ENCODE measurements at regions not wholly inside any gene's neighbourhood (a gene's known extent, or its start where the extent isn't known, plus 50 kb on each side); places are given as distances from the start of the nearest gene placed in this dataset.

DNA sequence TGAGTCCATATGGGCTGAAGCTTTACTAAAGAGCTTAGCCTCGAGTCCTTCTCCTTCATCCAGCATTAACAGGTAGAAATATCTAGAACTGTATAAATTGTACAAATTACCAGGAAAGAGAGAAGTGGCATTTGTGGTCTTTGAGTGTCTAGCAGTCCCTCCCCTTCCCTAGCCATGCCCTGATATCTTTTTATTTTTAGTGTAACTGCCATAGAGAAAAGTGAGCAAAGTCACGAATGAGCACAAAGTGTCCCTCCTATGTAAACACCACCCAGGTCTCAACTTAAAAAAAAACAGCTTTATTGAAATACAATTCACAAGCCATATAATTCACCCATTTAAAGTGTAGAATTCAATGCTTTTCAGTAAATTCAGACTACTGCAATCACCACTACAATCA is 339.0 kb upstream of the ZMIZ1 start:
- H3K27me3 ChIP-seq (ENCODE audit: insufficient read depth in 3 of 3, low read length in 2 of 3), result no peaks in the 10 kb centered on the region
- WGBS, 3 donors, result 63 to 77% (median 77%) methylated on average over 2 of the region's 2 CpGs
- no peak overlapping the region for H3K4me3 ChIP-seq
- intact Hi-C loops (cut with DNase I), result no loop called here
- TF ChIP-seq, protein P1, sequence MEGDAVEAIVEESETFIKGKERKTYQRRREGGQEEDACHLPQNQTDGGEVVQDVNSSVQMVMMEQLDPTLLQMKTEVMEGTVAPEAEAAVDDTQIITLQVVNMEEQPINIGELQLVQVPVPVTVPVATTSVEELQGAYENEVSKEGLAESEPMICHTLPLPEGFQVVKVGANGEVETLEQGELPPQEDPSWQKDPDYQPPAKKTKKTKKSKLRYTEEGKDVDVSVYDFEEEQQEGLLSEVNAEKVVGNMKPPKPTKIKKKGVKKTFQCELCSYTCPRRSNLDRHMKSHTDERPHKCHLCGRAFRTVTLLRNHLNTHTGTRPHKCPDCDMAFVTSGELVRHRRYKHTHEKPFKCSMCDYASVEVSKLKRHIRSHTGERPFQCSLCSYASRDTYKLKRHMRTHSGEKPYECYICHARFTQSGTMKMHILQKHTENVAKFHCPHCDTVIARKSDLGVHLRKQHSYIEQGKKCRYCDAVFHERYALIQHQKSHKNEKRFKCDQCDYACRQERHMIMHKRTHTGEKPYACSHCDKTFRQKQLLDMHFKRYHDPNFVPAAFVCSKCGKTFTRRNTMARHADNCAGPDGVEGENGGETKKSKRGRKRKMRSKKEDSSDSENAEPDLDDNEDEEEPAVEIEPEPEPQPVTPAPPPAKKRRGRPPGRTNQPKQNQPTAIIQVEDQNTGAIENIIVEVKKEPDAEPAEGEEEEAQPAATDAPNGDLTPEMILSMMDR (IDR thresholded peaks at IDR 0.05), result no peak
- ATAC-seq (no peak), DNase-seq (no peak)
- no peaks in the 10 kb centered on the region for H3K36me3 ChIP-seq (ENCODE audit: insufficient read depth in 1 of 2, low read depth in 1 of 2)
- no peak overlapping the region for H3K27ac ChIP-seq
- peaks cover 5% of the 10 kb centered on the region for H3K4me1 ChIP-seq
- H3K9me3 ChIP-seq, result no peaks in the 10 kb centered on the region

DNA sequence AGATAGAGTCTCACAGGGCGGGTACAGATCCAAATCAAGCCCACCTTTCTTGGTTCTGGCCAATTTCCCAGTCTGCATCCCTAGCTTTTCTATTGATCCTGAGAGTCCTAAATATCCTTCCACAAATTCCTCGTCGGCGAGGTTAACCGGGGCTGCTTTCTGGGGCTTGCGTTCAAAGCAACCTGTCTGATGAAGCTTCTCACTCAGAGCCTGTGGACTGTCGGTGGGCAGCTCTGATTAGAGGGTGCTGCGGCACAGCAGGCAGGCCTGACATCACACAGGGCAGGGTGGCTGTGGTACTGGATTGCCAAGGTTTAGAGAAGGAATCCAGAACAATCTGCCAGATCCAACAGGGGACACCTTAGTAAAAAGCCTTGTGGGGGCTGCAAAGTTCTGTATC is 338.0 kb upstream of the ZMIZ1 start:
- intact Hi-C loops (cut with DNase I), result no loop called here
- H3K4me1 ChIP-seq, result peaks cover 5% of the 10 kb centered on the region
- no peaks in the 10 kb centered on the region for H3K36me3 ChIP-seq (ENCODE audit: insufficient read depth in 1 of 2, low read depth in 1 of 2)
- H3K4me3 ChIP-seq, result no peak overlapping the region
- no peak overlapping the region for H3K27ac ChIP-seq
- WGBS, 3 donors, result 91 to 95% (median 94%) methylated on average over 8 of the region's 8 CpGs
- no peaks in the 10 kb centered on the region for H3K9me3 ChIP-seq
- DNase-seq, result no peak
- TF ChIP-seq, protein P1 (IDR thresholded peaks at IDR 0.05), result no peak
- ATAC-seq, result no peak
- H3K27me3 ChIP-seq (ENCODE audit: insufficient read depth in 3 of 3, low read length in 2 of 3), result no peaks in the 10 kb centered on the region

DNA sequence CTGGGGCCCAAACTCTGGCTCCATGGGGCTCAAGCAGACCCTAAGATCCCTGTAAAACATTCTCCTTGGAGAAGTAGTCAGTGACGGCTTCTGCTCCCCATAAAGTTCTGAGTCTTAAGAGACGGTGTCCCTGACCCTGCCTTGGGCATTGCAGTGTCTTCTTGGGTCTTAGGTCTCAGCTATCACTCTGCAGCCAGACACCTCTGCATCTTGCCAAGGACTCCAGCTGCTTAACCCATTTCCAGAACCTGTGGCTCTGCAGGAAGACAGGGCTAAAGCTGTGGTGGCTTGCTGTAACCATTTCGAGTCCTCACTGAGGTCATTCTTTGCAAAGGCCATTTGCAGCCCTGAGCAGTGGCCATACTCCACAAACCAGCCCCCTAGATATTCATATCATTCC is 337.1 kb upstream of the ZMIZ1 start:
- Histone ChIP-seq H3K4me3 (no peak overlapping the region), H3K36me3 (ENCODE audit: insufficient read depth in 1 of 2, low read depth in 1 of 2) (no peaks in the 10 kb centered on the region), H3K27ac (no peak overlapping the region), H3K4me1 (peaks cover 5% of the 10 kb centered on the region), H3K27me3 (ENCODE audit: insufficient read depth in 3 of 3, low read length in 2 of 3) (no peaks in the 10 kb centered on the region), H3K9me3 (no peaks in the 10 kb centered on the region)
- ATAC-seq, result peak in 3 of 4 donors; percentile 37 to 58 (median 41)
- 58 to 92% (median 91%) methylated on average over 3 of the region's 3 CpGs for WGBS, 3 donors
- no peak for DNase-seq
- intact Hi-C loops (cut with DNase I), result no loop called here
- TF ChIP-seq, protein P1 (IDR thresholded peaks at IDR 0.05), result no peak

DNA sequence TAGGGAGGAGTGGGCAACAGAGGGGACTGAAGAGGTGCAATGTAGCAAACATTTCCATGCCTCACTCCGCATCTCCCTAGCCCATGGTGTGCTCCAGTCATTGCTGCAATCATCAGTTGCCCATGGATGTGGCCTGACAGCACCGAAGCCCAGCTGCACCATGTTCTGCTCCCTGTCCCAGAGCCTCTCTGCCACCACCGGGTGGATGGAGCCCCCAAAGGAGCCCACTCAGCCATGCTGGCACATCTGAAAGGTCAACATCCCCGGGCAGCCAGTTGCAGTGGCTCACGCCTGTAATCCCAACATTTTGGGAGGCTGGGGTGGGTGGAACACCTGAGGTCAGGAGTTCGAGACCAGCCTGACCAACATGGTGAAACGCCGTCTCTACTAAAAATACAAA is 336.4 kb upstream of the ZMIZ1 start:
- TF ChIP-seq, protein P1 (IDR thresholded peaks at IDR 0.05), result no peak
- no peaks in the 10 kb centered on the region for H3K36me3 ChIP-seq (ENCODE audit: insufficient read depth in 1 of 2, low read depth in 1 of 2)
- DNase-seq (no peak), ATAC-seq (no peak)
- no peak overlapping the region for H3K27ac ChIP-seq
- no peaks in the 10 kb centered on the region for H3K27me3 ChIP-seq (ENCODE audit: insufficient read depth in 3 of 3, low read length in 2 of 3)
- H3K4me1 ChIP-seq, result peaks cover 5% of the 10 kb centered on the region
- intact Hi-C loops (cut with DNase I), result no loop called here
- H3K4me3 ChIP-seq, result no peak overlapping the region
- no peaks in the 10 kb centered on the region for H3K9me3 ChIP-seq
- 91 to 94% (median 93%) methylated on average over 8 of the region's 8 CpGs for whole genome bisulfite sequencing, 3 donors

DNA sequence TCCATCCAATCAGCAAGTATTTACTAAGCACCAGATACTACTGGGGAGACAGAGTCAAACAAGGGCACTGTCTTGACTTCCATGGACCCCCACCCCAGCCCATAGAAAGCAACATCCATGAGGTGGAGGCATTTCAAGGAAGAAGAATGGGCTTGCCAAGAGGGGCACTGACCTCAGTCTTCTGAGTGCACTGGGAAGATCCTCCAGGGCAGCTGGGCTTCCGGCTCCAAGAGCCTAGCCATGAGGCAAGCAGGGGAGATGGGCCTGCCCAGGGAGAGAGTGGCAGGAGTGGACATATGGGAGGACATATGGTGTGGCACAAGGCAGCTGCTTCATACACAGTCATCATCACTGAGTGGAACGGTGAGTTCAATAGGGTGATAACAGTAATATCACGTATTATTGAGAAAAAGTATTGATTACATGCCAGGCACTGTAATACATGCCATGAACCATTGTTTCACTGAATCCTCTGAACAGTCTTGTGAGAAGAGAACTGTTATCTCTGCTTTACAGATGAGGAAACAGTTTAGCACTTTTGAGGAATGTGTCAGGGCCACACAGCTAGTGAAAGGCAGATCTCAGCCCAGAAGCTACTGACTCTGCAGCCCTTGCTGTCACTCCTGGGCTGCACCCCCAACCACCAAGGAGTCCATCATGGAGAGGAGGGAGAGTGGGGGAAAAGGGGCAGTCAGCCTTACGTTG is 331.7 kb upstream of the ZMIZ1 start:
- ATAC-seq (no peak), DNase-seq (no peak)
- Histone ChIP-seq H3K9me3 (no peaks in the 10 kb centered on the region), H3K27me3 (ENCODE audit: insufficient read depth in 3 of 3, low read length in 2 of 3) (no peaks in the 10 kb centered on the region), H3K36me3 (ENCODE audit: insufficient read depth in 1 of 2, low read depth in 1 of 2) (no peaks in the 10 kb centered on the region), H3K4me3 (no peak overlapping the region), H3K4me1 (no peaks in the 10 kb centered on the region), H3K27ac (no peak overlapping the region)
- WGBS, 3 donors, result 77 to 95% (median 93%) methylated on average over 4 of the region's 4 CpGs
- TF ChIP-seq, protein P1 (IDR thresholded peaks at IDR 0.05), result no peak
- intact Hi-C loops (cut with DNase I), result no loop called here
